Gastrocnemius medialis (tissue), 4 donors: ENCODE measurements at regions not wholly inside any gene's neighbourhood (a gene's known extent, or its start where the extent isn't known, plus 50 kb on each side); places are given as distances from the start of the nearest gene placed in this dataset.

Experiments
- ATAC-seq, 2 donors: fragments of 150-250 bp; one replicate each; pipeline ENCODE4 v1.9.1; 2016
- DNase-seq, 2 donors: peaks; one replicate each; pipeline ENCODE4 v3.0.0-alpha.2; 2019
- H3K27ac ChIP-seq, 4 donors: fragments of 200-600 bp; sonication (generic); 1 replicate in 1 of 4; 2 replicates in 3 of 4; pipeline ENCODE4 v1.5.1; 2016 to 2018; ENCODE audit warnings: mild to moderate bottlenecking in 2 of 4, moderate library complexity in 1 of 4
- H3K27me3 ChIP-seq, 3 donors: fragments of 200-600 bp; sonication (generic) in 2 of 3; 1 replicate in 1 of 3; 2 replicates in 2 of 3; pipeline versions ENCODE4 v1.5.1 to v1.6.0; 2016 to 2019; ENCODE audit warnings: mild to moderate bottlenecking in 1 of 3, moderate library complexity in 1 of 3
- H3K36me3 ChIP-seq, 2 donors: fragments of 200-600 bp; sonication (generic) in 1 of 2; one replicate each; pipeline ENCODE4 v1.5.1; 2017 to 2018
- H3K4me1 ChIP-seq, 2 donors: fragments of 200-600 bp; sonication (generic) in 1 of 2; one replicate each; pipeline ENCODE4 v1.5.1; 2016 to 2017; ENCODE audit warnings: mild to moderate bottlenecking in 2 of 2
- H3K4me3 ChIP-seq, 4 donors: fragments of 200-600 bp; sonication (generic) in 3 of 4; 1 replicate in 1 of 4; 2 replicates in 3 of 4; pipeline ENCODE4 v1.5.1; 2016 to 2019; ENCODE audit warnings: mild to moderate bottlenecking in 2 of 4
- H3K9me3 ChIP-seq, 3 donors: fragments of 200-600 bp; sonication (generic) in 2 of 3; 1 replicate in 1 of 3; 2 replicates in 2 of 3; pipeline ENCODE4 v1.5.1; 2016 to 2019
- POLR2A ChIP-seq, 2 donors: fragments of 450-650 bp; IDR thresholded peaks; one replicate each; pipeline ENCODE4 v1.6.1; 2017; ENCODE audit warnings: antibody characterized with exemption in 2 of 2, mild to moderate bottlenecking in 2 of 2, moderate library complexity in 2 of 2
- in situ Hi-C, 4 donors: fragments of 200-750 bp; cut with MboI; loops; one replicate each; pipeline versions ENCODE4 v1.15.0 to v1.8.0; 2017; ENCODE audit warnings: low sequenced_read_pairs in 4 of 4
- intact Hi-C: fragments of 100-400 bp; cut with DNase I; formaldehyde crosslinking; loops from one replicate; pipeline ENCODE4 v1.15.1; 2023; ENCODE audit warnings: low total_unique reads
- TF ChIP-seq, protein P1 (sequence below), 5 experiments: fragments of 450-650 bp in 3 of 5; fragments of 200-600 bp in 2 of 5; sonication (generic) in 2 of 5; IDR thresholded peaks in 4 of 5; conservative IDR thresholded peaks in 1 of 5; 1 replicate in 4 of 5; 2 replicates in 1 of 5; pipeline ENCODE4 v1.5.1; 2016 to 2019; ENCODE audit warnings: antibody characterized with exemption in 5 of 5, mild to moderate bottlenecking in 3 of 5, moderate library complexity in 3 of 5

DNA sequence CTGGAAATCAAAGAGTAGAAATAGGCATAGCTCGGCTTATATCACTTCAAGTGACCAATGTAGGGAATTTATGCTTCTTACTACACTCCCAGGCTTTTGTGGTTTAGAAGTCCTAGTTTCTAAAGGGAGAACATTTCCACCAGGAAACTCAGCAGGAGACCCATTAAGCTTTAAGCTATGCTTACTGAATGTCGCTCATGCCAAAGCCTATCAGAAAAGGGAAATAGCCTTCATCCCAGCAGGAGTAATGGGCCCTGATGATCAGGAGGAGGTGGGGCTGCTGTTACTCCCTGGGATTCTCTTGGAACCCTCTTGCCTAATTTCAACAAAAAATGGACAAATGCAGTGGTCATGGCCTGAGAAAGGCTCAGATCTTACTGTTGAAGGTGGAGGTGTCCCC lies 54.5 kb upstream of the SEMA6A start:
- DNase-seq (no peak), ATAC-seq (no peak)
- H3K27ac ChIP-seq = no peak overlapping the region
- H3K36me3 ChIP-seq = no peaks in the 10 kb centered on the region
- TF ChIP-seq POLR2A (IDR thresholded peaks at IDR 0.05) = no peak
- TF ChIP-seq, protein P1, sequence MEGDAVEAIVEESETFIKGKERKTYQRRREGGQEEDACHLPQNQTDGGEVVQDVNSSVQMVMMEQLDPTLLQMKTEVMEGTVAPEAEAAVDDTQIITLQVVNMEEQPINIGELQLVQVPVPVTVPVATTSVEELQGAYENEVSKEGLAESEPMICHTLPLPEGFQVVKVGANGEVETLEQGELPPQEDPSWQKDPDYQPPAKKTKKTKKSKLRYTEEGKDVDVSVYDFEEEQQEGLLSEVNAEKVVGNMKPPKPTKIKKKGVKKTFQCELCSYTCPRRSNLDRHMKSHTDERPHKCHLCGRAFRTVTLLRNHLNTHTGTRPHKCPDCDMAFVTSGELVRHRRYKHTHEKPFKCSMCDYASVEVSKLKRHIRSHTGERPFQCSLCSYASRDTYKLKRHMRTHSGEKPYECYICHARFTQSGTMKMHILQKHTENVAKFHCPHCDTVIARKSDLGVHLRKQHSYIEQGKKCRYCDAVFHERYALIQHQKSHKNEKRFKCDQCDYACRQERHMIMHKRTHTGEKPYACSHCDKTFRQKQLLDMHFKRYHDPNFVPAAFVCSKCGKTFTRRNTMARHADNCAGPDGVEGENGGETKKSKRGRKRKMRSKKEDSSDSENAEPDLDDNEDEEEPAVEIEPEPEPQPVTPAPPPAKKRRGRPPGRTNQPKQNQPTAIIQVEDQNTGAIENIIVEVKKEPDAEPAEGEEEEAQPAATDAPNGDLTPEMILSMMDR (IDR thresholded peaks at IDR 0.05 in 4 of 5, conservative IDR thresholded peaks at IDR 0.05 in 1 of 5) = no peak
- H3K9me3 ChIP-seq = no peaks in the 10 kb centered on the region
- in situ Hi-C loops (no loop called here), intact Hi-C loops (no loop called here)
- H3K4me3 ChIP-seq = no peak overlapping the region
- H3K27me3 ChIP-seq = no peaks in the 10 kb centered on the region
- peaks cover 0 to 8% of the 10 kb centered on the region in 2 donors for H3K4me1 ChIP-seq

DNA sequence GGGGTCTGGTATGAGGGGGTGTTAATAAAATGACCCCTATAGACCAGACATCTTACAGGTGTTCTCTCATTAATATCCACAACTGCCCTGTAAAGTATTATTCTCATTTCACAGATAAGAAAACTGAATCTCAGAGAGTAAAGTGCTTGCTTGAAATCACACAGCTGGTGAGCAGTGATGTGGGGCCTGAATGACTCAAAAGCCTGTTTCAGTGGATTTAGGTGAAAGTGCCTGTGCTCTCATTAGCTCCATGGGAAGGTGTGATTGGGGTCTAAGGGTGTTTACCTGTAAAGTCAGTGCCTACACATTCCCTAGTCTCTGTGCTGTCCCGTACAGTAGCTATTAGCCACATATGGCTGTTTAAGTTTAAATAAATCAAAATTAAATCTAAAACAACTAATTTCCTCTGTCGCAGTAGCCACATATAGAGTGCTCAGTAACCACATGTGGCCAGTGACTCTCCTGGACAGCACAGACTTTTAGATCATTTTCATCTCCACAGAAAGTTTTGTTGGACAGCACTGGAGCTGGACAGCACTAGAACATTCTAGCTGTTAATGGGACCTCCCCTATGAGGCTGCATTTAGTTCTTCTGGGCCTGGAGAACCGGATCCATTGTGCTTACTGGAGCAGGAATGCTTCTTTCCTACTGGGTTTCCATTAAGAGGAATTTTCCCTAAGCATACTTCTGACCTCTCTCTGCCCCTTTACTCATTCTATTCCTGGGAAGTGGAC lies 52.5 kb upstream of the SEMA6A start:
- Histone ChIP-seq H3K27ac (peak overlapping the region; percentile 13 to 69 (median 60)), H3K36me3 (no peaks in the 10 kb centered on the region), H3K4me3 (no peak overlapping the region), H3K27me3 (no peaks in the 10 kb centered on the region), H3K4me1 (peaks cover 0 to 8% of the 10 kb centered on the region in 2 donors), H3K9me3 (no peaks in the 10 kb centered on the region)
- ATAC-seq (no peak), DNase-seq (no peak)
- no peak for TF ChIP-seq POLR2A (IDR thresholded peaks at IDR 0.05)
- TF ChIP-seq, protein P1 (IDR thresholded peaks at IDR 0.05 in 4 of 5, conservative IDR thresholded peaks at IDR 0.05 in 1 of 5) = no peak
- intact Hi-C loops (no loop called here), in situ Hi-C loops (no loop called here)

DNA sequence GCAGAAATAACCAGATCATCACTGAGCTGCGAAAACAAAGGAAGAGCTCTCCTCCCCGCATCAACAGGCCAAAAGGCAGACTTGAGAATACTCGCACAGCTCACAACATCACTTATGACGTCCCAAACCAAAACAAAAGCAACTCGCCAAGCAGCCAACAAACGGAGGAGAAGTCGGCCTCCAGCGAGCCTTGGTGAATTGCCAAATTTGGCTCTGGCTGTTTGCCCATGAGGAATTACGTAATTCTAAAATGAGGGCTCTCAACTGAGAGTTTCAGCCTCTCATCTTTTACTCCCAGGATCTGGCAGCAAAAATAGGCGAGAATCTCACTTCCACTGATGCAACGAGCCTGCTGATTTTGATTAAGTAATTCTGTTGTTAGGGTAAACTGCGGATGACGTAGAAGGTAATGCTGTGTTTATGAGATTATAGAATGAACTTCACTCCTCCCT lies 51.7 kb upstream of the SEMA6A start:
- peak; percentile 44 to 69 for DNase-seq
- Histone ChIP-seq H3K36me3 (no peaks in the 10 kb centered on the region), H3K4me1 (peaks cover 0 to 8% of the 10 kb centered on the region in 2 donors), H3K27ac (peak overlapping the region; percentile 49 to 69 (median 60)), H3K27me3 (no peaks in the 10 kb centered on the region), H3K9me3 (no peaks in the 10 kb centered on the region), H3K4me3 (peak overlapping the region in 1 of 4 donors; percentile 7)
- ATAC-seq = peak; percentile 82 to 85
- in situ Hi-C loops (no loop called here), intact Hi-C loops (no loop called here)
- TF ChIP-seq, protein P1 (IDR thresholded peaks at IDR 0.05 in 4 of 5, conservative IDR thresholded peaks at IDR 0.05 in 1 of 5) = no peak
- TF ChIP-seq POLR2A (IDR thresholded peaks at IDR 0.05) = no peak
